ENCODE measurements at regions not wholly inside any gene's neighbourhood (a gene's known extent, or its start where the extent isn't known, plus 50 kb on each side); places are given as distances from the start of the nearest gene placed in this dataset.

GRCh38 chr20:53811577-53811976, 217.9 kb upstream of the ZNF217 start:
- Histone ChIP-seq H2AFZ (ENCODE audit: low read length) (no peak overlapping the region), H4K20me1 (ENCODE audit: insufficient read depth, low read length) (no peaks in the 10 kb centered on the region), H3K36me3 (ENCODE audit: insufficient read depth, low read length) (no peaks in the 10 kb centered on the region), H3K4me3 (ENCODE audit: insufficient read depth, low read length) (no peak overlapping the region), H3K9me3 (ENCODE audit: low read depth, low read length) (no peaks in the 10 kb centered on the region), H3K27me3 (ENCODE audit: insufficient read depth, low read length) (no peaks in the 10 kb centered on the region), H3K4me2 (ENCODE audit: insufficient read depth, low read length) (no peak overlapping the region), H3K79me2 (ENCODE audit: insufficient read depth, low read length) (no peaks in the 10 kb centered on the region), H3K27ac (ENCODE audit: low read depth, low read length) (no peak overlapping the region), H3K4me1 (ENCODE audit: insufficient read depth, low read length) (no peaks in the 10 kb centered on the region)
- TF ChIP-seq CTCF (IDR thresholded peaks at IDR 0.05; ENCODE audit: extremely low read depth, low read depth, low read length), result no peak
- no peak for DNase-seq (ENCODE audit: insufficient read length, low spot score, missing footprints)

GRCh38 chr20:53810661-53811355, 217.2 kb upstream of the ZNF217 start:
- H3K79me2 ChIP-seq (ENCODE audit: insufficient read depth, low read length), result no peaks in the 10 kb centered on the region
- no peak overlapping the region for H3K27ac ChIP-seq (ENCODE audit: low read depth, low read length)
- H2AFZ ChIP-seq (ENCODE audit: low read length), result no peak overlapping the region
- H4K20me1 ChIP-seq (ENCODE audit: insufficient read depth, low read length), result no peaks in the 10 kb centered on the region
- TF ChIP-seq CTCF (IDR thresholded peaks at IDR 0.05; ENCODE audit: extremely low read depth, low read depth, low read length), result no peak
- peaks cover under 1% of the 10 kb centered on the region for H3K4me1 ChIP-seq (ENCODE audit: insufficient read depth, low read length)
- H3K36me3 ChIP-seq (ENCODE audit: insufficient read depth, low read length), result no peaks in the 10 kb centered on the region
- DNase-seq (ENCODE audit: insufficient read length, low spot score, missing footprints), result no peak
- no peaks in the 10 kb centered on the region for H3K27me3 ChIP-seq (ENCODE audit: insufficient read depth, low read length)
- no peaks in the 10 kb centered on the region for H3K9me3 ChIP-seq (ENCODE audit: low read depth, low read length)
- H3K4me3 ChIP-seq (ENCODE audit: insufficient read depth, low read length), result no peak overlapping the region
- H3K4me2 ChIP-seq (ENCODE audit: insufficient read depth, low read length), result no peak overlapping the region

GRCh38 chr20:53809728-53810365, 216.2 kb upstream of the ZNF217 start:
- no peak overlapping the region for H3K4me2 ChIP-seq (ENCODE audit: insufficient read depth, low read length)
- H3K4me3 ChIP-seq (ENCODE audit: insufficient read depth, low read length), result no peak overlapping the region
- peaks cover 11% of the 10 kb centered on the region for H3K4me1 ChIP-seq (ENCODE audit: insufficient read depth, low read length)
- no peaks in the 10 kb centered on the region for H3K79me2 ChIP-seq (ENCODE audit: insufficient read depth, low read length)
- no peak overlapping the region for H3K27ac ChIP-seq (ENCODE audit: low read depth, low read length)
- DNase-seq (ENCODE audit: insufficient read length, low spot score, missing footprints), result no peak
- H3K36me3 ChIP-seq (ENCODE audit: insufficient read depth, low read length), result no peaks in the 10 kb centered on the region
- H4K20me1 ChIP-seq (ENCODE audit: insufficient read depth, low read length), result no peaks in the 10 kb centered on the region
- H3K27me3 ChIP-seq (ENCODE audit: insufficient read depth, low read length), result no peaks in the 10 kb centered on the region
- no peak overlapping the region for H2AFZ ChIP-seq (ENCODE audit: low read length)
- H3K9me3 ChIP-seq (ENCODE audit: low read depth, low read length), result no peaks in the 10 kb centered on the region
- TF ChIP-seq CTCF (IDR thresholded peaks at IDR 0.05; ENCODE audit: extremely low read depth, low read depth, low read length), result no peak

GRCh38 chr20:53809217-53809616, 215.6 kb upstream of the ZNF217 start:
- Histone ChIP-seq H3K4me1 (ENCODE audit: insufficient read depth, low read length) (peaks cover 11% of the 10 kb centered on the region), H3K27ac (ENCODE audit: low read depth, low read length) (no peak overlapping the region), H3K4me3 (ENCODE audit: insufficient read depth, low read length) (no peak overlapping the region), H3K27me3 (ENCODE audit: insufficient read depth, low read length) (no peaks in the 10 kb centered on the region), H3K79me2 (ENCODE audit: insufficient read depth, low read length) (no peaks in the 10 kb centered on the region), H3K36me3 (ENCODE audit: insufficient read depth, low read length) (no peaks in the 10 kb centered on the region), H2AFZ (ENCODE audit: low read length) (no peak overlapping the region), H3K9me3 (ENCODE audit: low read depth, low read length) (no peaks in the 10 kb centered on the region), H3K4me2 (ENCODE audit: insufficient read depth, low read length) (no peak overlapping the region), H4K20me1 (ENCODE audit: insufficient read depth, low read length) (no peaks in the 10 kb centered on the region)
- no peak for TF ChIP-seq CTCF (IDR thresholded peaks at IDR 0.05; ENCODE audit: extremely low read depth, low read depth, low read length)
- DNase-seq (ENCODE audit: insufficient read length, low spot score, missing footprints), result no peak
